Heart right ventricle (tissue), 16 donors: ENCODE measurements at regions not wholly inside any gene's neighbourhood (a gene's known extent, or its start where the extent isn't known, plus 50 kb on each side); places are given as distances from the start of the nearest gene placed in this dataset.

ENCODE experiments used
- ATAC-seq, 8 donors: fragments of 200-7000 bp; cut with Tn5 transposase; one replicate each; pipeline ENCODE4 v1.9.1; 2020; ENCODE audit warnings: mild to moderate bottlenecking in 8 of 8, moderate library complexity in 8 of 8, moderate number of reproducible peaks in 1 of 8
- DNase-seq, 2 donors: peaks; one replicate each; pipeline ENCODE4 v3.0.0-alpha.2; 2020
- H3K27ac ChIP-seq, 10 donors: fragments of 200-600 bp; sonication (generic) in 2 of 10; one replicate each; pipeline versions ENCODE4 v1.5.0 to v1.8.0; 2020 to 2022; ENCODE audit warnings: mild to moderate bottlenecking in 3 of 10
- H3K27me3 ChIP-seq, 7 donors: fragments of 200-600 bp; one replicate each; pipeline ENCODE4 v1.8.0; 2021 to 2022; ENCODE audit warnings: mild to moderate bottlenecking in 2 of 7
- H3K36me3 ChIP-seq, 9 donors: fragments of 200-600 bp; sonication (generic) in 1 of 9; one replicate each; pipeline versions ENCODE4 v1.5.0 to v1.8.0; 2020 to 2022; ENCODE audit warnings: mild to moderate bottlenecking in 2 of 9
- H3K4me1 ChIP-seq, 9 donors: fragments of 200-600 bp; sonication (generic) in 1 of 9; one replicate each; pipeline versions ENCODE4 v1.5.0 to v1.8.0; 2020 to 2022; ENCODE audit warnings: mild to moderate bottlenecking in 4 of 9
- H3K4me3 ChIP-seq, 10 donors: fragments of 200-600 bp; sonication (generic) in 2 of 10; one replicate each; pipeline versions ENCODE4 v1.5.0 to v1.8.0; 2020 to 2022; ENCODE audit warnings: mild to moderate bottlenecking in 7 of 10, moderate library complexity in 2 of 10
- H3K9me3 ChIP-seq, 11 donors: fragments of 200-600 bp in 10 of 11; sonication (generic) in 2 of 11; one replicate each; pipeline versions ENCODE4 v1.5.0 to v1.8.0; 2013 to 2022; ENCODE audit warnings: mild to moderate bottlenecking in 2 of 11, control low read depth in 1 of 11, moderate library complexity in 1 of 11
- CTCF ChIP-seq, 9 donors: fragments of 200-600 bp; sonication (generic) in 2 of 9; IDR thresholded peaks; one replicate each; pipeline versions ENCODE4 v1.5.0 to v1.8.0; 2021 to 2022; ENCODE audit warnings: antibody characterized with exemption in 9 of 9, mild to moderate bottlenecking in 5 of 9, moderate library complexity in 1 of 9
- WGBS, 2 donors: extraction: QIAGEN DNeasy Blood & Tissue Kit; methylation state at CpG; one replicate each; pipeline ENCODE4 v1.1.7; 2013; ENCODE audit warnings: inconsistent platforms in 1 of 2; 5-methylcytosine and 5-hydroxymethylcytosine counted together
- intact Hi-C, 10 donors: fragments of 100-400 bp; cut with DNase I; formaldehyde crosslinking; loops; one replicate each; pipeline versions ENCODE4 v1.11.1 to v1.14.2; 2022
- donor health status: Arrhythmogenic right ventricular cardiomyopathy.
- donor health status: ischemic (EF 13 %, LVEDD 7.1; RV severe dilation, severe dysfunction).
- donor health status: healthy with polysubstance abuse.
- donor health status: DM: no; HTN: yes; CAD: no.
- donor health status: DM: no; HTN: no; CAD: no.
- donor health status: ischemic (EF 25% LVEDD 6.9; RV normal size, moderate dysfunction).
- donor health status: ischemic (EF 25% LVEDD 5.7; RV mildly dilated, moderate dysfunction).
- donor health status: healthy.
- donor health status: DM: yes; HTN: yes; CAD: no.
- donor health status: Ischemic cardiomyopathy.
- donor health status: ischemic (EF 35%, LVEDD 5.7; RV mildly dilated, moderate dysfunction).
- donor health status: nonischemic (EF 11% LVEDD 7.7; RV severe dilation, severe dysfunction).
- donor health status: DM: yes; HTN: yes; CAD: no.
- donor health status: PGD.
- donor health status: ischemic (EF 29% LVEDD 5.4; RV normal size, mild dysfunction).
- donor health status: nonischemic (EF 23%, LVEDD 6.1; RV moderate dilation, normal function).

DNA sequence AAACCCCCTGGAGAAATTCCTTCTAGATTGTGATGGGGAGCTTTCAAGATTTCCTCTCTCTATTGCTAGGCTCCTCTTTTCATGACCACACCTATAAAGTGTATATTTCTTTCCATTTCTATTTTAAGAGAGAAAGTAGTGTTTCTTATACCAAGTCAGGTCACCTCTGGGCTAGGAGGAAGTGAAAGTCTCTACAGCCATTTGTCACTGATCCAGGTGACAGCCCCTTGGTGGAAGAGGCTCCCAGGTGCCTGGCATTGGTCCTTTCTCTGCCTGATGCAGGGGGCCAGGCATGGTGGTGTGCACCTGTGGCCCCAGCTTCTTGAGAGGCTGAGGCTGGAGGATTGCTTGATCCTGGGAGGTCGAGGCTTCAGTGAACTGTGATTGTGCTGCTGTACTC lies 64.7 kb downstream of the DHCR7 start:
- Histone ChIP-seq H3K36me3 (no peaks in the 10 kb centered on the region), H3K4me1 (no peaks in the 10 kb centered on the region), H3K27ac (no peak overlapping the region), H3K27me3 (peaks cover 0 to 27% (median 8%) of the 10 kb centered on the region in 7 donors), H3K9me3 (peaks cover 0 to 7% (median 0%) of the 10 kb centered on the region in 11 donors), H3K4me3 (no peak overlapping the region)
- ATAC-seq (no peak), DNase-seq (no peak)
- WGBS, 2 donors = 72 to 75% methylated on average over 1 of the region's 1 CpG
- intact Hi-C loops = no loop called here
- TF ChIP-seq CTCF (IDR thresholded peaks at IDR 0.05) = no peak

GRCh38 chr11:71381781-71382505 lies 66.2 kb downstream of the DHCR7 start:
- peaks cover 0 to 7% (median 0%) of the 10 kb centered on the region in 11 donors for H3K9me3 ChIP-seq
- no peaks in the 10 kb centered on the region for H3K4me1 ChIP-seq
- TF ChIP-seq CTCF (IDR thresholded peaks at IDR 0.05) = no peak
- ATAC-seq = no peak
- no peaks in the 10 kb centered on the region for H3K36me3 ChIP-seq
- no peak overlapping the region for H3K4me3 ChIP-seq
- intact Hi-C loops = no loop called here
- 78 to 81% methylated on average over 5 of the region's 5 CpGs for WGBS, 2 donors
- peaks cover 0 to 28% (median 8%) of the 10 kb centered on the region in 7 donors for H3K27me3 ChIP-seq
- no peak for DNase-seq
- no peak overlapping the region for H3K27ac ChIP-seq

DNA sequence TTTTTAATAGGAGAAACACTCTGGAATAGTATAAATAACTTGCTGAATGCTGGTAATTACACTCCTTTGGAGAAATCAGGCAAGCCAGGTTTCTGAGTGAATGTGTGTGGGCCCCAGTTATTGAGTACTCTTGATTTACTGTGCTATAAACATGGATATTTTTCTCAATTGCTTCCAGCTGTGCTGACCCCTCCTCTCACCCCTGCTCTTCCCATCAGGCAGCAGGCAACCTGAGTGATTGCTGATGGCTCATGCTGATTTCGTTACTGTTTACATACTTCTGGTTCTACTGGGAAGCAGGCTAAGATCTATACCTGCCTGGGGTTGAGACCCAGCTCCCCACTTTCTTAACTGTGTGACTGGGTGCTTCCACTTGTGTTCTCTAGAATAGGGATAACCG lies 68.5 kb downstream of the DHCR7 start:
- ATAC-seq = no peak
- DNase-seq = no peak
- H3K4me3 ChIP-seq = no peak overlapping the region
- H3K27me3 ChIP-seq = peaks cover 0 to 47% (median 7%) of the 10 kb centered on the region in 7 donors
- no peaks in the 10 kb centered on the region for H3K4me1 ChIP-seq
- WGBS, 2 donors = 62 to 77% methylated on average over 2 of the region's 2 CpGs
- no peak overlapping the region for H3K27ac ChIP-seq
- TF ChIP-seq CTCF (IDR thresholded peaks at IDR 0.05) = no peak
- H3K9me3 ChIP-seq = peaks cover 0 to 7% (median 0%) of the 10 kb centered on the region in 11 donors
- intact Hi-C loops = no loop called here
- H3K36me3 ChIP-seq = no peaks in the 10 kb centered on the region

DNA sequence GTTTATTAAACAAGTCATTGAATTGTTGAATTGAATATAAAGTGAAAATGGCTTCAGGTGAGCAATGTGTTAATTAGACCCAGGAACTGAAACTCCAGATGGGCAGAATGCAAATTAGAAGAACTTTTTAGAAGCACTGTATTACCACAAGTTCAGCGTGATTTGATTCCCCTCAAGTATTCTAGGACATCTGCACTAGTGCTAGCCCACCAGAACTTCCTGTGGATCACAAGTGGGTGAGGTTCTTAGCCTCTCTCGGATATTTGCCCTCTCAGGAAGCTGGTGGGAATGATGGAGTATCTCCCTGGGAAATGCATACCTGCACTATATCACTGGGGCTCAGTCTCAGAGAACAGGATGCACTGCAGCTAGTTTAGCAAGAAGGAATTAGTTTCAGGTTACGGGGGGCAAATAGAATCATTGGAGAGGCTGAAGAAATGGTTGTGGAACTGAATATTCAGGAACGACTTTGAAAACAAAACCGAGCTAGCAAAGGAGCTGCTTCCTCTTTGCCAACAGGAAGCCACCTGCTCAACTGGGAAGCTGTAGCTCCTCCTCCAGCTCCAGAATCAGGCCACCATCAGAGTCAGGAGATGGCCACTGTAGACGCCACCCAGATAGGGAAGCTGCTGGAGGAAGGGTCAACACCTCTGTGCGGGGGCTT lies 74.3 kb downstream of the DHCR7 start:
- Histone ChIP-seq H3K27me3 (peaks cover 0 to 29% (median 6%) of the 10 kb centered on the region in 7 donors), H3K4me3 (no peak overlapping the region), H3K27ac (no peak overlapping the region), H3K4me1 (no peaks in the 10 kb centered on the region), H3K9me3 (no peaks in the 10 kb centered on the region), H3K36me3 (no peaks in the 10 kb centered on the region)
- DNase-seq (no peak), ATAC-seq (no peak)
- intact Hi-C loops = loop anchor here in 1 of 10 donors (2.0 kb wide), 1 partner anchor 287 kb away; no protein-coding TSS in a partner anchor
- TF ChIP-seq CTCF (IDR thresholded peaks at IDR 0.05) = no peak
- WGBS, 2 donors = 56 to 60% methylated on average over 7 of the region's 7 CpGs
